Activated T-cell treated with anti-CD3 and anti-CD28 coated beads, Interleukin-2, amount 50 U/mL, for 72 hours (primary cell): ENCODE measurements at regions not wholly inside any gene's neighbourhood (a gene's known extent, or its start where the extent isn't known, plus 50 kb on each side); places are given as distances from the start of the nearest gene placed in this dataset.

Experiments used
- ATAC-seq, 2 donors: fragments of 150-1000 bp; cut with Tn5 transposase; replicated peaks in 1 of 2; 2 replicates each; pipeline ENCODE4 v1.10.0; 2021; ENCODE audit warnings: moderate library complexity in 2 of 2, mild to moderate bottlenecking in 1 of 2
- DNase-seq, 2 donors: peaks; one replicate each; pipeline ENCODE4 v3.0.0; 2021 to 2022; ENCODE audit warnings: mixed read lengths in 1 of 2
- H3K27ac Mint-ChIP-seq: one replicate; pipeline ENCODE4 v1.8.0; 2022; ENCODE audit warnings: mild to moderate bottlenecking, moderate library complexity, mixed read lengths
- H3K27me3 Mint-ChIP-seq: one replicate; pipeline ENCODE4 v1.8.0; 2022; ENCODE audit warnings: low read depth, mixed read lengths
- H3K36me3 Mint-ChIP-seq, 2 donors: one replicate each; pipeline ENCODE4 v1.8.0; 2022; ENCODE audit warnings: mixed read lengths in 2 of 2, mild to moderate bottlenecking in 1 of 2; ENCODE audit not compliant: insufficient read depth in 2 of 2
- H3K4me1 Mint-ChIP-seq: one replicate; pipeline ENCODE4 v1.8.0; 2022; ENCODE audit warnings: low read depth, mixed read lengths
- H3K4me3 Mint-ChIP-seq, 2 donors: one replicate each; pipeline ENCODE4 v1.8.0; 2022; ENCODE audit warnings: mild to moderate bottlenecking in 2 of 2, mixed read lengths in 2 of 2, moderate library complexity in 2 of 2
- H3K9me3 Mint-ChIP-seq, 2 donors: one replicate each; pipeline ENCODE4 v1.8.0; 2022; ENCODE audit warnings: mixed read lengths in 2 of 2

GRCh38 chr4:111873801-111874200 lies 271.5 kb upstream of the FAM241A start:
- no peak overlapping the region for H3K27ac Mint-ChIP-seq
- DNase-seq (no peak), ATAC-seq (no peak)
- no peaks in the 10 kb centered on the region for H3K36me3 Mint-ChIP-seq
- no peak overlapping the region for H3K4me3 Mint-ChIP-seq
- no peaks in the 10 kb centered on the region for H3K4me1 Mint-ChIP-seq
- H3K27me3 Mint-ChIP-seq, result no peaks in the 10 kb centered on the region
- peaks cover 0 to 2% of the 10 kb centered on the region in 2 donors for H3K9me3 Mint-ChIP-seq

GRCh38 chr4:111879539-111879938 lies 265.7 kb upstream of the FAM241A start:
- H3K4me1 Mint-ChIP-seq, result no peaks in the 10 kb centered on the region
- no peak overlapping the region for H3K27ac Mint-ChIP-seq
- ATAC-seq (no peak), DNase-seq (no peak)
- no peak overlapping the region for H3K4me3 Mint-ChIP-seq
- H3K27me3 Mint-ChIP-seq, result no peaks in the 10 kb centered on the region
- peaks cover 0 to 2% of the 10 kb centered on the region in 2 donors for H3K9me3 Mint-ChIP-seq
- H3K36me3 Mint-ChIP-seq, result no peaks in the 10 kb centered on the region

- Mint-ChIP-seq H3K9me3 (peaks cover 0 to 2% of the 10 kb centered on the region in 2 donors), H3K4me3 (no peak overlapping the region), H3K27ac (no peak overlapping the region), H3K36me3 (no peaks in the 10 kb centered on the region), H3K27me3 (no peaks in the 10 kb centered on the region), H3K4me1 (no peaks in the 10 kb centered on the region)
- no peak for DNase-seq
- no peak for ATAC-seq
Observed at GRCh38 chr4:111880116-111880515, 265.1 kb upstream of the FAM241A start.

- DNase-seq, result no peak
- no peaks in the 10 kb centered on the region for H3K9me3 Mint-ChIP-seq
- no peak overlapping the region for H3K4me3 Mint-ChIP-seq
- ATAC-seq, result no peak
- no peaks in the 10 kb centered on the region for H3K4me1 Mint-ChIP-seq
- no peaks in the 10 kb centered on the region for H3K27me3 Mint-ChIP-seq
- H3K36me3 Mint-ChIP-seq, result no peaks in the 10 kb centered on the region
- H3K27ac Mint-ChIP-seq, result no peak overlapping the region
Observed at GRCh38 chr4:111883557-111883999, 261.7 kb upstream of the FAM241A start.

- Mint-ChIP-seq H3K36me3 (peaks cover 0 to 3% of the 10 kb centered on the region in 2 donors), H3K9me3 (peaks cover 7 to 8% of the 10 kb centered on the region in 2 donors)
Observed at GRCh38 chr4:111890412-111890811, 254.8 kb upstream of the FAM241A start.

GRCh38 chr4:111905511-111905910 lies 239.7 kb upstream of the FAM241A start:
- ATAC-seq, result no peak
- H3K4me3 Mint-ChIP-seq, result no peak overlapping the region
- no peaks in the 10 kb centered on the region for H3K4me1 Mint-ChIP-seq
- H3K36me3 Mint-ChIP-seq, result no peaks in the 10 kb centered on the region
- H3K9me3 Mint-ChIP-seq, result no peaks in the 10 kb centered on the region
- no peaks in the 10 kb centered on the region for H3K27me3 Mint-ChIP-seq
- H3K27ac Mint-ChIP-seq, result no peak overlapping the region
- no peak for DNase-seq

More at GRCh38 chr4:111890412-111890811, 254.8 kb upstream of the FAM241A start:
- Mint-ChIP-seq H3K4me3 (no peak overlapping the region), H3K27ac (no peak overlapping the region), H3K4me1 (no peaks in the 10 kb centered on the region), H3K27me3 (no peaks in the 10 kb centered on the region)
- ATAC-seq (no peak), DNase-seq (no peak)

- no peak overlapping the region for H3K27ac Mint-ChIP-seq
- H3K27me3 Mint-ChIP-seq, result no peaks in the 10 kb centered on the region
- H3K36me3 Mint-ChIP-seq, result peaks cover 0 to 2% of the 10 kb centered on the region in 2 donors
- H3K4me1 Mint-ChIP-seq, result no peaks in the 10 kb centered on the region
- no peak overlapping the region for H3K4me3 Mint-ChIP-seq
- ATAC-seq, result no peak
- no peak for DNase-seq
- H3K9me3 Mint-ChIP-seq, result peaks cover 3 to 4% of the 10 kb centered on the region in 2 donors
Observed at GRCh38 chr4:111919639-111920038, 225.6 kb upstream of the FAM241A start.

GRCh38 chr4:111921714-111922113 lies 223.5 kb upstream of the FAM241A start:
- H3K36me3 Mint-ChIP-seq, result peaks cover 0 to 2% of the 10 kb centered on the region in 2 donors
- peaks cover 3 to 4% of the 10 kb centered on the region in 2 donors for H3K9me3 Mint-ChIP-seq

GRCh38 chr4:111923786-111924185 lies 221.5 kb upstream of the FAM241A start:
- H3K27ac Mint-ChIP-seq, result no peak overlapping the region
- H3K4me1 Mint-ChIP-seq, result no peaks in the 10 kb centered on the region
- H3K36me3 Mint-ChIP-seq, result no peaks in the 10 kb centered on the region
- DNase-seq (no peak), ATAC-seq (no peak)
- no peak overlapping the region for H3K4me3 Mint-ChIP-seq
- H3K27me3 Mint-ChIP-seq, result no peaks in the 10 kb centered on the region
- H3K9me3 Mint-ChIP-seq, result peaks cover 0 to 3% of the 10 kb centered on the region in 2 donors

More at GRCh38 chr4:111921714-111922113, 223.5 kb upstream of the FAM241A start:
- no peak for ATAC-seq
- Mint-ChIP-seq H3K4me1 (no peaks in the 10 kb centered on the region), H3K27me3 (no peaks in the 10 kb centered on the region), H3K4me3 (no peak overlapping the region), H3K27ac (no peak overlapping the region)
- DNase-seq, result no peak

- Mint-ChIP-seq H3K4me1 (no peaks in the 10 kb centered on the region), H3K27me3 (no peaks in the 10 kb centered on the region), H3K4me3 (no peak overlapping the region), H3K36me3 (no peaks in the 10 kb centered on the region), H3K27ac (no peak overlapping the region), H3K9me3 (peaks cover 0 to 3% of the 10 kb centered on the region in 2 donors)
- ATAC-seq (no peak), DNase-seq (no peak)
Observed at GRCh38 chr4:111924696-111925095, 220.6 kb upstream of the FAM241A start.

- ATAC-seq, result no peak
- no peaks in the 10 kb centered on the region for H3K36me3 Mint-ChIP-seq
Observed at GRCh38 chr4:111930659-111931058, 214.6 kb upstream of the FAM241A start.

GRCh38 chr4:111933703-111934102 lies 211.6 kb upstream of the FAM241A start:
- H3K4me3 Mint-ChIP-seq, result no peak overlapping the region
- no peak overlapping the region for H3K27ac Mint-ChIP-seq
- peaks cover 6% of the 10 kb centered on the region for H3K27me3 Mint-ChIP-seq

More at GRCh38 chr4:111930659-111931058, 214.6 kb upstream of the FAM241A start:
- Mint-ChIP-seq H3K4me1 (no peaks in the 10 kb centered on the region), H3K9me3 (no peaks in the 10 kb centered on the region), H3K27me3 (peaks cover 6% of the 10 kb centered on the region), H3K27ac (no peak overlapping the region), H3K4me3 (no peak overlapping the region)
- DNase-seq, result no peak

GRCh38 chr4:111934314-111934713 lies 210.9 kb upstream of the FAM241A start:
- H3K27ac Mint-ChIP-seq, result no peak overlapping the region
- H3K27me3 Mint-ChIP-seq, result peaks cover 6% of the 10 kb centered on the region
- H3K36me3 Mint-ChIP-seq, result no peaks in the 10 kb centered on the region
- H3K4me3 Mint-ChIP-seq, result no peak overlapping the region
- ATAC-seq (no peak), DNase-seq (no peak)
- no peaks in the 10 kb centered on the region for H3K4me1 Mint-ChIP-seq
- H3K9me3 Mint-ChIP-seq, result no peaks in the 10 kb centered on the region

More at GRCh38 chr4:111933703-111934102, 211.6 kb upstream of the FAM241A start:
- no peaks in the 10 kb centered on the region for H3K9me3 Mint-ChIP-seq
- no peaks in the 10 kb centered on the region for H3K36me3 Mint-ChIP-seq
- H3K4me1 Mint-ChIP-seq, result no peaks in the 10 kb centered on the region
- no peak for DNase-seq
- ATAC-seq, result no peak

- no peaks in the 10 kb centered on the region for H3K4me1 Mint-ChIP-seq
- ATAC-seq (no peak), DNase-seq (no peak)
- peaks cover 6% of the 10 kb centered on the region for H3K27me3 Mint-ChIP-seq
- H3K4me3 Mint-ChIP-seq, result no peak overlapping the region
- no peaks in the 10 kb centered on the region for H3K36me3 Mint-ChIP-seq
- H3K9me3 Mint-ChIP-seq, result no peaks in the 10 kb centered on the region
- H3K27ac Mint-ChIP-seq, result no peak overlapping the region
Observed at GRCh38 chr4:111937368-111937767, 207.9 kb upstream of the FAM241A start.
